Dermis microvascular lymphatic vessel endothelial cell (primary cell): ENCODE measurements at regions not wholly inside any gene's neighbourhood (a gene's known extent, or its start where the extent isn't known, plus 50 kb on each side); places are given as distances from the start of the nearest gene placed in this dataset.
"Not testable (repeated sequence)": the region's sequence is repeated elsewhere in the genome, so short reads cannot be mapped to it uniquely, and the experiment has no call there.

Source experiments
- DNase-seq, 2 donors: peaks; one replicate each; pipeline versions ENCODE4 v3.0.0 to v3.0.0-alpha.2; 2010; ENCODE audit warnings: low read depth in 2 of 2

DNA sequence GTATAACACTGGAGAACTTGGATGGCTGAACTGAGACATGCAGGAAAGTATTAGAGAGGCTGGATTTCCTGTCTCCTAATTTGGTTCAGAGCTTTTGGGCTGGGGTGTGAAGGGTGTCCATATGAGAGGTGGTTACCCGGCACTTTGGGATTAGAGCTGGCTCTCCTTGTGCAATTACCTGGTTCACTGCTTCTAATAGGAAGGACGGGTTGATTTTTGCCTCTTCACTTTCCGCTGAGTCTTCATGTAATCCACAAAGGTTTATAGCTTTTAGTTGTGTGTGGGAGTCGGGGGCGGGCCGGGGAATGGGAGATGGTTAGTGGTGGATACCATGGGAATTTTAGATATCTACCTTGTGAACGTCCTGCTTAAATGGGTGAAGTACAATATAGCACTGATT, 151.5 kb downstream of the BTBD3 start:
- no peak for DNase-seq

DNA sequence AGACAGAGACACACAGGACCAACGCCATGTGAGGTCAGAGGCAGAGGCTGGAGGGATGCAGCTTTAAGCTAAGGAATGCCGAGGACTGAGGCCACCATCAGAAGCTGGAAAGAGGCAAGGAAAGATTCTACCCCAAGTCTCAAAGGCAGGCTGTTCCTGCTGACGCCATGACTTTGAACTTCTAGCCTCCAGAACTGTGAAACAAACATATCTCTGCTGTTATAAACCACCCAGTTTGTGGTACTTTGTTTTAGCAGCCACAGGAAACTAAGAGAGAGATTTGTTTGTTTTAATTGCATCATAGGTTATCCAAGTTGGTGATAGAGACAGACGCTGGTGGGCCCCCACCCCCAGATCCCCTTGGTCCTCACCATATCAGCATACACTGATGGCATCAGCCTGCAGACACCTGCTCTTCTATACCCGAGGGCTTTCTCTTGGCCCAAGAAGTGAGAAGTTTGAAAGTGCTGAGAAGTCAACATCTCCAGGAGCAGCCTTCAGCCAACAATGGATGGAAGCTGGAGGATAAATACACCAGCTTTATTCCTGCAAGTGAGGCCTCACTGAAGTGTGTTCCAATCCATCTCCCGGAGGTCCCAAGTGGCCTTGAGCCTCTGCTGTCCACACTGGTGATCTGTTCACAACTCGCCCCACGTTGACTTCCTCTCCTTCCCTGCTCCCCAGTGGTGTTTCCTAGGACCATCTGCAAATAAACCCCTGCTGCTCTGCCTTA, 154.7 kb downstream of the BTBD3 start:
- DNase-seq = no peak

DNA sequence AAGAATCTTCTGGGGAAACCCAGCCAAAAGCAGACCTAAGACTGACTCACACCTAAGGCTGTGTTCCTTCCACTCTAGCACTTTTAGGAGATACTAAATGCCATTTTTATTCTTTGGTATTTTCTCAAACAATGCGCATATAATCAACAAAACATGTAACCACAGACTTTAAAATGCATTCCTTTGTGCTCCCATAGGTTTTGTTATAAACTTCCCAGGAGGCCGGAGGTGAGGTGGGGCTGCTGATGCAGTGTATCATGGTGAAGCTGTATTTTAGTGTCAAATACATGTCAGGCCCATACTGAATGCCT, 155.2 kb downstream of the BTBD3 start:
- no peak for DNase-seq

DNA sequence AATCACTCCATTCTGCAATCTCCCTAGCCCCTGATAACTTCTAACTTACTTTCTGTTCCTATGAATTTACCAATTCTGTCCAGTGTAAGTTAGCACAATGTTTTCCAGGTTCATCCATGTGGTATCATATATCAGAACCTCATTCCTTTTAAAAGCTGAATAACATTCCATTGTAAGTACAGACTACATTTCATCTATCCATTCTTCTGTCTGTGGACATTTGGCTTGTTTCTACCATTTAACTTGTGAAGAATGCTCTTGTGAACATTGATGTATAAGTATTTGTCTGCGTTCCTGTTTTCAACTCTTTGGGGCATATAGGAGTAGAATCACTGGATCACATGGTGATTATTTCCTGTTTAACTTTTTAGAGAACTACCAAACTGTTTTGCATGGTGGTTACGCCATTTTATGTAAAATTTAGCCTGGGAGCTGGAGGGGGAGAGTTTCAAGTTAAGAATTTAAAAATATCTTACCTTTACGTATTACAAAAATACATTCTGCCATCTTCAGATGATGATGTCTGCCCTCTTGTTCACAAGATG, 156.5 kb downstream of the BTBD3 start:
- no peak for DNase-seq

DNA sequence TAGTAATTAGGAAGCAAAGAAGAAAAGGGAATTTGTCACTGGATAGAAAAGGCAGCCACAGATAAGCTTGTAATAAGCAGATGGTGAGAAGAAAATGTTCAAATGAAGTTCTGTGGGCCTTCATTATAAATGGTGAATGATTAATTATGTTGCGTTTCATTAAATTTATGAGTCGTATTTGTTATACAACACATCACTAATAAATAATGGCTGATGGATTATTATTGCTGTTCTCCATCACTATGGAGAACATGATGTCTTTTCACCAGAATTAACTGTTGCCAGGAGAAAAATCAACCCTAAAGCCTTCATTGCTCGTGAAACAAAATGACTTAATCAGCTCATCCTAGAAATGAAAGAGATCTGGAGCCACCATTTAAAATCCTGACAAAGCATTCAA, 158.5 kb downstream of the BTBD3 start:
- no peak for DNase-seq

DNA sequence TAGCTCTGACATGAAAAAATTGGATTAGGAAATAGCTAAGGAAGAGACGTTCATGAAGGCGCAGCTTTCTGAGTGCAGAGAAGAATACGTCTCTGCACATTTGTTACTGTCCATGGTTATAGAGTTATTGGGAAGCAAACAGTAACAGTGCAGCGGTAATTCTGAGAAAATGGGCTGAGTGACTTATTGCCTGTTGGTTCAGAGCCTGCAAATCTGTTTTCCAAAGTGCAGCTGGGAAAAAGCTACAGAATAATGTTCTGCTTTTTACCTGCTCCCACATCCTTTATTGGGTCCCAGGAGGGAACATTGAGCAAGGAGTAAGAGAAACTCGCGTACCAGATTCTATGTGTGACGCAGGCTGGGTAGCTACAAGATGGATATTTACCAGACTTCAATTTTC, 160.2 kb downstream of the BTBD3 start:
- DNase-seq = no peak

DNA sequence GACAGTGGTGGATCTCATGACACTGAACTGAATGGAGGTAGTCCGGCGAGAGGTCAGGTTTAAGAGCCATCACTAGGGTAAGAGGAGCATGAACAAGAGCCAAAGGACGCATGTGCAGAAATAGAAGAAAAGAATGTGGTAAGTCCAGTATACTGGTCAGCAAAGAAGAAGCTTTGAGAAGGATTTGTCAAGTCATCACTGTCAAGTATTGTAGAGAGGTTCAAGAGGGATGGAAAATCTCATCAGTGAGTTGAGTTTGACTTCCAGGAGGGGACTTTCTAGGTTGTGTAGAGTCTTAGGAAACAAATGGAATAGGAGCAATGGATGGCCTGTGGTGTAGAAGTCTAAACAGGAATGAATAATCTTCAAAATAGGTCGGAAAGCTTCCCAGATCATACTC, 161.8 kb downstream of the BTBD3 start:
- DNase-seq = no peak

DNA sequence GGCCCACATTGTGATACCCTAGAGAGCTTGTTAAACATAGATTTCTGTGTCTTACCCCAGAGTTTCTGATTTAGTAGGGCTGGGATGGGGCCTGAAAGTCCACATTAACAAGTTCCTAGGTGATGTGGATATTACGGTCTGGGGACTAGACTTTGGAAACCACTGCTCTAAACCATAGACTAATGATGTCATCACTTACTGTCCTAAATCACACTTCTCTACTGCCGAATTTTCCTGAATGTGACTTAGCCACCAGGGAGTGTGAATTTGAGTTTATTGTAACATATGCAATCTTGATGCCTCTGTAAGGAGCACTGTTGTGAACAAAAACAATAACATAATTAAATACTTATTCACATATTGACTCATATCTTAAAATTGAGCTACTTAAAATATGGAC, 165.6 kb downstream of the BTBD3 start:
- no peak for DNase-seq

DNA sequence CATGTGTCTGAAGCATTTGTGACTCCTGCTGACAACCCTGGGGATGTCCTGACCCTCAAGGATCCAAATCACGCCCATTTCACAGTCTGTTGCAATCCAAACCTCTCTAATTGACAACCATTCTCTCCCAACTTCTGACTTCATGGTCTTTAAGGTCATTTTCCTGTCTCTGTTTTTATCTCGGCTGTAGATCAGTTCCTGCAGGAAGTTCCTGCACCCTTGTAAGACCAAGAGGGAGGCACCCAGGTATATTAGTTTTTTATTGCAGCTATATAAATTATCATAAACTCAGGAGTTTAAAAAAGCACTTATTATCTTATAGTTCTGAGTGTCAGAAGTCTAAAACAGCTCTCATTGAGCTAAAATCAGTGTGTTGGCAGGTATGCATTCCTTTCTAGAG, 166.8 kb downstream of the BTBD3 start:
- DNase-seq = no peak

DNA sequence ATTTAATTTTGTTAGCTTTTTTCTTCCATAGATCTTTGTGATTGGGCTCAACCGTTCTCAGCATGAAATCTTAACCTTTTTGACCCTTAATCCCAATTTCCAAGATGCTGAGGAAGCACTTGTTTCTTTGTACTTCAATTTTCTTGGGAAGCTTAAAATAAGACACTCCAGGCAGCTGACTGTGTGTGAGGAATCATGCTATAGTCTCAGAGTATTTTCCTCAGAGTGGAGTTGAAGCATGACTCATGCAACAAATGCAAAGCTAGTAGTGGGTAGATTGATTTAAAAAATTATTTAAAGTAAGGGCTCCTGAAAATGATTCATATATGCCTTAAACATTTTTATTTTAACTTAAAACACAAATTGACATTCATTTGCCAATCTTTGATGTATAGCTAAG, 168.7 kb downstream of the BTBD3 start:
- DNase-seq = no peak

DNA sequence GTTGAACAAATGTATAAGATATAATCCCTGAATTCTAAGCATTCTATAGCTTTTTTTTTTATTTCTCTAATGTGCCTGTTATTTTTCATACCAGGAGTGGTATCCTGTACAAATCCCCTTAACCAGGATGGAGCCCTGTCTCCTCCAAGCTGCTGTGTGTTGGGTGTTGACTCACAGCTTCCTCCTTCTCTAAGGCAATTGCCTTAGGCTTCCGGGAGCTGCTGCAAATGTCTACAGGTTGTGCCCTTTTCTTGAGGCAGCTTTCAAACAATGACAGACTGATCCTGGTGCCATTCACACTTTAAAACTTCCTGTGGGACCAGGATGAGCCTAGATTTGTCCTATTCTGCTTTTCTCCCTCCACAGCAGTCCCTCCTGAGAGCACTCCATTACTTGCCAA, 173.2 kb downstream of the BTBD3 start:
- peak in 1 of 2 donors; percentile 73 for DNase-seq

DNA sequence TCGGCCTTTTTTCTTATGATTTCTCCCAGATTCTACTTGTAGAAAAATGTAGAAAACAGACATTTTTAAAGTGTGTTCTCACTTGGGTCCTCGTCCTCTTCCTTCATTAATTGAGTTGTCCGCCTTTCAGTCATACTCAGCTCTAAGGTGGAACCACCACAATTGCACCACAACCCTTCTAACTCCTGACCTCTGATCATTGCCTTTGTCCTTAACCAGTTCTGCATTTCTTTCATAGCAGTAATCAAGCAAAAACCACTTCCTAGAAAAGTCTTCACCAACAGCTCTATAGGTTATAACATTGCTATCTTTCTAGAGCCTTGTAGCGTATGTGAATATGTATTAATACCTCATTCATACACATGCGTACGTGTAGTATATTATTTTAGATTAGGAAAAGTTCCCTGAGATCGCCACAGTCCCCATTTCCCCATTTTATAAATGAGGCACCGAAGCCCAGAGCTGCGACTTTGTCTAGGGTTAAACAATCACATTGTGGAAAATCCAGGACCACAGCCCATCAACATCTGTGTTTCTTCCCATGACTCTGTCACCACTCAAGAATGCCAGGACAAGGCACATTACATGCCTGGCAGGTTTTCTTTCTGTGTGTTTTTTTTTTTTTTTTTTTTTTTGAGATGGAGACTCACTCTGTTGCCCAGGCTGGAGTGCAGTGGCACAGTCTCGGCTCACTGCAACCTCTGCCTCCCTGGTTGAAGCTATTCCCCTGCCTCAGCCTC, 175.5 kb downstream of the BTBD3 start:
- DNase-seq = no peak

DNA sequence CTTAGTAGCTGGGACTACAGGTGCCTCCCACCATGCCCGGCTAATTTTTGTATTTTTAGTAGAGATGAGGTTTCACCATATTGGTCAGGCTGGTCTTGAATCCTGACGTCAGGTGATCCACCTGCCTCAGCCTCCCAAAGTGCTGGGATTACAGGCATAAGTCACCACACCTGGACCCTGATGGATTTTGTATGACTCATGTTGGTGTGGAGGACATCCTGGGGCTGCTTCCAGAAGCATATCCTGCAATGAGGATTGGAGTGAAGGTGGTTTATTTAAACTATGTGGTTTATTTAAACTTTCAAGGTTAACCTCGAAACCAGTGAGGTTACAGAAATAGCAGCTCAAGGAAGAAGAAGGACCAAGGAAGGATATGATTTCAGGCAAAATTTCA, 176.1 kb downstream of the BTBD3 start:
- DNase-seq = not testable (repeated sequence)

DNA sequence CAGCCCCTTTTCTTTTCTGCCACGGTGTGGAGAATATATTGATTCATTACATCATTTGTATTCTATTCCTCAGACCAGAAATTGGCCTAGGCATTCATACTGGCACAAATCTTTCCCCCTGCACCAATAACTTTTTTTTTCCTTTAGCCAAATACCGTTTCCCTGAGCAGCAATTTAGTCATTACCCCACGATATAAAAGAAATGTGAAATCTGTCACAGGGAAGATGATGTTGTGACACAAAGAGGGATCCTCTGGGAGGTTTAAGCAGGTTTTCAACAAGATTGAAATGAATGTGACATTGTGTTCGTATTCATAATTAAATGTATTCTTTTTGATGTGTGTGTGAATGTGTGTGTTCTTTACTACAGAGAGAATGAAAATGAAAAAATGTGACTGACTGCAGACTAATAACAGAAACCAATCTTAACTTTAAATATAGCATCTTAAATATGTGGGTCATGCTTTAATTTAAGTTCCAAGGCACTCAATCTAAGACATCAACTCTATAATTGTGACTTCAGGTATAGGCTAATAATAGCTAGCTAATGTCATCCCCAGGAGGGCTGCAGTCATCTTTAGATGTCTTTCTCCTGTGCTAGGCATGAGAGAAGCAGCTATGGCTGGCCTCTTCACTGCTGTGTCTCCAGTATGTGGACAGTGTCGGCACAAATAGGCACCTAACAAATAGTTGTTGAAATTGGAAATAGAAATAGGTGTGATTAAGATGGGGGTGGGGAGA, 177.7 kb downstream of the BTBD3 start:
- DNase-seq = no peak

DNA sequence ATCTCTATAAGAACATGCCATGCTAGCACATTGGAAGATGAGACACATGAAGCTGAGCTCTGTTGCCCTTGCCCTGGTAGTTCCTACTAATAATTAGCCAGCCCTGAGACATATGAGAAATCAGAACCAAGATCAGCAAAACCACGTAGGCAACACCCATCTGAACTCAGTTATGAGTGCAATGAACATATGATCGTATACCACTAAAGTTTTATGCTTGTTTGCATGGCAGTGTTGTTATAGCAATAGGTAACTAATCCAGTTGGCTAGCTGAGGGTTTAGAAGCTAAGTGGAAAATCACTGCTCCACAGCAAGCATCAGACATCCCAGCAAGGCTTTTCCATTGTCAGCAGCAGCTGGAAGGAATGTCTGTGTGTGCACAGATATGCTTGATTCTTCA, 180.7 kb downstream of the BTBD3 start:
- no peak for DNase-seq

DNA sequence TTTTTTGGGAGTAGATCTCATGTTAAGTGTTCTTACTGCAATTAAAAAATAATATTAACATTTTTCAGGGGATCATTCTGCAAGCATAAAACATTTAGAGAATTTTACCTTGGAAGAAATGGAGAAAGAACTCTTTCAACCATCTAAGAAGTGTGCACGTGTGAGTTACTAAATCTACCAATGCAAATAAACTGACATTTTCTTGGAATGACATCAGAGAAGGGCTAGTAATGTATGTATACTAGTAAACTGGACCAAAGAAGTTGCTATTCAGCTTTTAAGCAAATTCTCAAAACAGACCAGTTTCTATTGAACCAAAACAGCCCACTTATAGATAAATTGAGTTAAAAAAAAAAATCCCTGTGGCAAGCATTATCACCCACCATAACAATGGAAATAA, 191.2 kb downstream of the BTBD3 start:
- DNase-seq = no peak

DNA sequence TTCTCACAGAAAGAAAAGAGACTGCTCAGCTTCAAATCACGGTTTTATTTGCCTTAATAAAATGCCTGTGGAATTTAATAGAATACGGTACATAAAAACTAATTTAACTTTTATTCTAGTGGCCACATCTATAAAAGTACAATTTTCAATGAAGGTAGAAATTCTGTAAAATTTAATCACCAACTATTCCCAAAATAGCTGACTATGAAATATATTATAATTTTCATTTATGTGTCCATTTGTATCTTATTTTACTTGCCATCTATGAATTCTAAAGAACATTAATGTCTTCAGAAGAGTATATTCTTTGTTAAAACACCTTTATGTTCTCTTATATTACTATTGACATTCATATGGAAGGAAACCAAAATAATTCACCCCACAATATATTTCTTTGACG, 192.6 kb downstream of the BTBD3 start:
- no peak for DNase-seq

DNA sequence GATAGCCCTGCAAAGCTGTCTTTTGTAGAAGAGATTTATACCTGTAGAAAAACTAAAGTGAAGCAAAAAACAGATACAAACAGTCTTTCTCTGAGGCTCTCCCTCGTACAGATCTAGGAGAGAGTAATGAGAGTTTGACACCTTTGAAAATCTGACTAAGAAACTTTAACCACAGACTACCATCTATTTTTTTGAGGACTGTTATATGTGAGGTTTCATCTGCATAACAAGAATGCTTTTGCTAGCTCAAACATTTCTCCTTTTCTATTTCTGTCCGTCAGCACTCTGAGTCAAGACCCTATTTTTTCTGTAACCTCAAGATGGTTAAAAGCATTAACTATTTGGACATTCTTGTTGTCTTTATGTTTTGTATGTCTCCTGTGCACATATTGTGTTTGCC, 193.0 kb downstream of the BTBD3 start:
- DNase-seq = no peak

DNA sequence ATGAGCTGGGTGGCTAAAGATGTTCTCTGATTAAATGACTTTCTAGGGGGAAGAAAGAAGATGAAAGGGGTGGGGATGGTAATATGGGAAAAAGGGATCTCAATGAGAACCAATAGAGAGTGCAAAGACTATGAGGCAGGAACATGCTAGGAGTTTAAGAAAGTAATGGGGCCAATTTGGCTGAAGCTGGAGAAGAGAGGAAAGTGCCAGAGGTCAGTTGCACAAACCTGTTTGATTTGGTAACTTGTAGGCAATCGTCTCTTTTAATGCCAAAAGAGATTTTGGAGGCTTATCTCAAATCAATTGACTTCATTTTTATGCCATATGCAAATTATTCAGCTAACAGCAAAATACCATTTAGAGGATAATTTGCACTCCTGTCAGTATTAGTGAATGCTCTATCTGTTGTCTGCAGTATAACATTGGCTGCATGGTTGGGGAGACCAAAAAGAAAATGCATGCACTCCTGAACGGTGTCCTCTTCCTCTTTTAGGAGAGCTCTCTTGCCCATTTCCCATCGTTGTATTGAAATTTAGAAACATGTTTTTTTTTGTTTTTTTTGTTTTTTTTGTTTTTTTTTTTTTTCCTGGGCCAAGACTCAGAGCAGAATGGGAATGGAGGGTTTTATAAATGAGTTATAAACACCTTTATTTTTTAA, 193.9 kb downstream of the BTBD3 start:
- DNase-seq = no peak

DNA sequence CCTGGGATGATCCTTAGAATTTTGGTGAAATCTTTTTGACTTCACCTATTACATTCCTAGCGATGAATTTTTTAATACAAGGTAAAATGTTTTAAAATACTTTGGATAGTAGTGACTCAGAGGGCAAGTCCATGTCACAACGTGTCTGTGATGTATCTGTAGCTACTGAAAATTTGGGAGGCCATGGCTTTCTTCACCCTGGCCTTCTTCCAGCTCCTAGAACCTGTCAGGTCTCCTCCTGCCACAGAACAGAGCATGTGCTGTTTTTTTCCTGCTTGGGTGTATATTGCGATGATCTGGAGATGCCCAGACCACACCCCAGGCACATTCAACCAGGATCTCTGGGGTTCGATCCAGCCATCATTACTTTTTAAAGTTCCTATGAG, 194.4 kb downstream of the BTBD3 start:
- DNase-seq = no peak

DNA sequence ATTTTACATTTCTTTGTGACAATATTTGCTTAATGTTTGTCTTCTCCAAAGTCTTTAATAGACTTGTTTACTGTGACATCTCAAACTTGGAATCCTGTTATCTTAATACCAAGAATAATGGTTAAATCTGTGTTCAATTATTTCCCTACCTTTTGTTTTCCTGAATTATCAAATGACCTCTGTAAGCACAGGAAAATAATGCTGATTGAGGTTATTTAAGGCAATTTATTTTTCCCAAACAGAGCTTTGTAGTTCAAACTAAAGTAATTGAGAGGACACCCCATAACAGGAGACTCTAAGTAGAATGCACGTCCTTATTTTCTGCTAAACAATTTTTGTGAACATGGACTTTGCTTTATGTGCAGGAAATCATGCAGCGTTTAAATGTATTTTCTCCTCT, 195.0 kb downstream of the BTBD3 start:
- DNase-seq = no peak

DNA sequence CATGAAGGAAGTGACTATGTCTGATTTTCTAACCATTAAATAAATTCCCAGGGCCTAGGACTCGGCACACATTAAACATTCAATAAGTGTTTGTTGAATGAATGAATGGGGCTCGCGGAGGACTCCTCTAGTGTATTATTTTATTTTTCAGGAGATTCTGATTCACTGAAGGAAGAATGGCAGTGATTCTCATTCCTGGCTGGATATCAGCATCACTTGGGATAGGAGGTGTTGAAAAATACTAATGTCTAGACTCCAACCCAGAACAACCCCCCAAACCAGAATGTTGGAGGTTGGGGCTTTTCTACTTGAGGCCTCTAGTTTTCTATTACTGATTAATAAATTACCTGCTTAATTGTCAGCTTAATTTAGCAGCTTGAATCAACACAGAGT, 195.4 kb downstream of the BTBD3 start:
- DNase-seq = no peak
